OCI-LY1 (cell line): ENCODE measurements at regions not wholly inside any gene's neighbourhood (a gene's known extent, or its start where the extent isn't known, plus 50 kb on each side); places are given as distances from the start of the nearest gene placed in this dataset.

Experiments
- EZH2 ChIP-seq: fragments of 200-600 bp; sonication (generic), shearing (Covaris generic); IDR thresholded peaks from 2 replicates; pipeline ENCODE4 v1.8.0; 2017; ENCODE audit warnings: borderline replicate concordance, mixed run types, mild to moderate bottlenecking, antibody characterized with exemption, low read length, moderate library complexity, mixed read lengths
- TF ChIP-seq, protein P1 (sequence below): fragments of 200-600 bp; sonication (generic), shearing (Covaris generic); IDR thresholded peaks from 2 replicates; pipeline ENCODE4 v1.5.1; 2017; ENCODE audit warnings: mild to moderate bottlenecking, antibody characterized with exemption, low read length, moderate library complexity, mixed read lengths

GRCh38 chr2:128439791-128440665, 121.4 kb upstream of the HS6ST1 start:
- TF ChIP-seq, protein P1, sequence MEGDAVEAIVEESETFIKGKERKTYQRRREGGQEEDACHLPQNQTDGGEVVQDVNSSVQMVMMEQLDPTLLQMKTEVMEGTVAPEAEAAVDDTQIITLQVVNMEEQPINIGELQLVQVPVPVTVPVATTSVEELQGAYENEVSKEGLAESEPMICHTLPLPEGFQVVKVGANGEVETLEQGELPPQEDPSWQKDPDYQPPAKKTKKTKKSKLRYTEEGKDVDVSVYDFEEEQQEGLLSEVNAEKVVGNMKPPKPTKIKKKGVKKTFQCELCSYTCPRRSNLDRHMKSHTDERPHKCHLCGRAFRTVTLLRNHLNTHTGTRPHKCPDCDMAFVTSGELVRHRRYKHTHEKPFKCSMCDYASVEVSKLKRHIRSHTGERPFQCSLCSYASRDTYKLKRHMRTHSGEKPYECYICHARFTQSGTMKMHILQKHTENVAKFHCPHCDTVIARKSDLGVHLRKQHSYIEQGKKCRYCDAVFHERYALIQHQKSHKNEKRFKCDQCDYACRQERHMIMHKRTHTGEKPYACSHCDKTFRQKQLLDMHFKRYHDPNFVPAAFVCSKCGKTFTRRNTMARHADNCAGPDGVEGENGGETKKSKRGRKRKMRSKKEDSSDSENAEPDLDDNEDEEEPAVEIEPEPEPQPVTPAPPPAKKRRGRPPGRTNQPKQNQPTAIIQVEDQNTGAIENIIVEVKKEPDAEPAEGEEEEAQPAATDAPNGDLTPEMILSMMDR, result no peak
- TF ChIP-seq EZH2, result no peak
